MM.1S (cell line): ENCODE measurements at regions not wholly inside any gene's neighbourhood (a gene's known extent, or its start where the extent isn't known, plus 50 kb on each side); places are given as distances from the start of the nearest gene placed in this dataset.

Experiments
- DNase-seq: peaks from one replicate; pipeline ENCODE4 v3.0.0-alpha.2; 2015
- H2AFZ ChIP-seq: fragments of 300-600 bp; sonication (generic); 2 replicates; pipeline ENCODE4 v1.6.0; 2016; ENCODE audit warnings: antibody characterized with exemption, low read length
- H3F3A ChIP-seq: fragments of 300-600 bp; sonication (generic); 2 replicates; pipeline ENCODE4 v1.6.1; 2016; ENCODE audit warnings: mild to moderate bottlenecking, antibody characterized with exemption, low read length, moderate library complexity, mixed read lengths; ENCODE audit not compliant: insufficient read depth
- H3K27ac ChIP-seq: fragments of 300-600 bp; sonication (generic); 2 replicates; pipeline ENCODE4 v1.5.1; 2016; ENCODE audit warnings: mild to moderate bottlenecking, low read length
- H3K27me3 ChIP-seq: fragments of 300-600 bp; sonication (generic); replicated peaks from 2 replicates; pipeline ENCODE4 v1.6.0; 2016; ENCODE audit warnings: low read length; ENCODE audit not compliant: insufficient read depth
- H3K36me3 ChIP-seq: fragments of 300-600 bp; sonication (generic); replicated peaks from 2 replicates; pipeline ENCODE4 v1.6.1; 2016; ENCODE audit warnings: mild to moderate bottlenecking, low read length, mixed read lengths; ENCODE audit not compliant: insufficient read depth
- H3K4me1 ChIP-seq: fragments of 300-600 bp; sonication (generic); 2 replicates; pipeline ENCODE4 v1.6.1; 2016; ENCODE audit warnings: low read length, mixed read lengths
- H3K4me2 ChIP-seq: fragments of 300-600 bp; sonication (generic); 2 replicates; pipeline ENCODE4 v1.6.0; 2016; ENCODE audit warnings: low read depth, low read length
- H3K4me3 ChIP-seq: fragments of 300-600 bp; sonication (generic); 2 replicates; pipeline ENCODE4 v1.5.1; 2016; ENCODE audit warnings: low read length, mixed read lengths
- H3K79me2 ChIP-seq: fragments of 300-600 bp; sonication (generic); 2 replicates; pipeline ENCODE4 v1.6.1; 2016; ENCODE audit warnings: mixed run types, low read length, mixed read lengths
- H3K9ac ChIP-seq: fragments of 300-600 bp; sonication (generic); 2 replicates; pipeline ENCODE4 v1.6.1; 2016; ENCODE audit warnings: low read length, mixed read lengths
- H3K9me2 ChIP-seq: fragments of 300-600 bp; sonication (generic); replicated peaks from 2 replicates; pipeline ENCODE4 v1.6.1; 2016; ENCODE audit warnings: mild to moderate bottlenecking, low read length, mixed read lengths; ENCODE audit not compliant: insufficient read depth
- H3K9me3 ChIP-seq: fragments of 300-600 bp; sonication (generic); replicated peaks from 2 replicates; pipeline ENCODE4 v1.6.1; 2016; ENCODE audit warnings: mild to moderate bottlenecking, low read length, mixed read lengths; ENCODE audit not compliant: insufficient read depth
- H4K20me1 ChIP-seq: fragments of 300-600 bp; sonication (generic); 2 replicates; pipeline ENCODE4 v1.6.1; 2016; ENCODE audit warnings: mild to moderate bottlenecking, low read length, moderate library complexity, mixed read lengths; ENCODE audit not compliant: insufficient read depth
- CTCF ChIP-seq: fragments of 300-600 bp; sonication (generic); IDR thresholded peaks from 2 replicates; pipeline ENCODE4 v1.5.1; 2016; ENCODE audit warnings: antibody characterized with exemption, low read length, mixed read lengths
- EZH2 ChIP-seq: fragments of 300-600 bp; sonication (generic); optimal IDR thresholded peaks from 2 replicates; pipeline ENCODE3; 2017; ENCODE audit warnings: low read depth, mild to moderate bottlenecking, antibody characterized with exemption, low read length, mixed read lengths
- EZH2phosphoT487 ChIP-seq: fragments of 300-600 bp; sonication (generic); IDR thresholded peaks from 2 replicates; pipeline ENCODE4 v1.6.1; 2018; ENCODE audit warnings: antibody characterized with exemption, low read length

GRCh38 chr10:78332657-78333056 lies 299.0 kb downstream of the RPS24 start:
- Histone ChIP-seq H2AFZ (no peak overlapping the region), H3K4me2 (no peak overlapping the region), H3K9me2 (no peaks in the 10 kb centered on the region), H3K9me3 (no peaks in the 10 kb centered on the region), H3K9ac (no peak overlapping the region), H3K36me3 (no peaks in the 10 kb centered on the region), H3K4me3 (no peak overlapping the region), H4K20me1 (no peaks in the 10 kb centered on the region), H3K27ac (no peak overlapping the region), H3K4me1 (no peaks in the 10 kb centered on the region), H3K27me3 (no peaks in the 10 kb centered on the region), H3K79me2 (no peaks in the 10 kb centered on the region), H3F3A (no peaks in the 10 kb centered on the region)
- no peak for DNase-seq
- TF ChIP-seq CTCF: no peak
- TF ChIP-seq EZH2: no peak
- TF ChIP-seq EZH2phosphoT487: no peak

GRCh38 chr10:78333362-78334143 lies 299.9 kb downstream of the RPS24 start:
- no peaks in the 10 kb centered on the region for H3K36me3 ChIP-seq
- H3K4me3 ChIP-seq: no peak overlapping the region
- no peak for DNase-seq
- TF ChIP-seq EZH2: no peak
- TF ChIP-seq CTCF: no peak
- no peak for TF ChIP-seq EZH2phosphoT487
- H2AFZ ChIP-seq: no peak overlapping the region
- H3K9ac ChIP-seq: no peak overlapping the region
- H3K27ac ChIP-seq: no peak overlapping the region
- H3K9me2 ChIP-seq: no peaks in the 10 kb centered on the region
- H3K4me2 ChIP-seq: no peak overlapping the region
- H3F3A ChIP-seq: no peaks in the 10 kb centered on the region
- no peaks in the 10 kb centered on the region for H3K27me3 ChIP-seq
- no peaks in the 10 kb centered on the region for H4K20me1 ChIP-seq
- no peaks in the 10 kb centered on the region for H3K4me1 ChIP-seq
- no peaks in the 10 kb centered on the region for H3K9me3 ChIP-seq
- no peaks in the 10 kb centered on the region for H3K79me2 ChIP-seq

- no peak overlapping the region for H3K4me2 ChIP-seq
- no peak overlapping the region for H3K9ac ChIP-seq
- no peaks in the 10 kb centered on the region for H3K79me2 ChIP-seq
- no peaks in the 10 kb centered on the region for H3K9me2 ChIP-seq
- H3K27ac ChIP-seq: no peak overlapping the region
- no peak overlapping the region for H2AFZ ChIP-seq
- H3K9me3 ChIP-seq: no peaks in the 10 kb centered on the region
- no peak for DNase-seq
- H4K20me1 ChIP-seq: no peaks in the 10 kb centered on the region
- no peaks in the 10 kb centered on the region for H3K36me3 ChIP-seq
- TF ChIP-seq EZH2 (no peak), EZH2phosphoT487 (no peak), CTCF (no peak)
- no peaks in the 10 kb centered on the region for H3K27me3 ChIP-seq
- no peak overlapping the region for H3K4me3 ChIP-seq
- no peaks in the 10 kb centered on the region for H3F3A ChIP-seq
- no peaks in the 10 kb centered on the region for H3K4me1 ChIP-seq
Measured at GRCh38 chr10:78335371-78335690, 301.7 kb downstream of the RPS24 start.
